ENCODE measurements at regions not wholly inside any gene's neighbourhood (a gene's known extent, or its start where the extent isn't known, plus 50 kb on each side); places are given as distances from the start of the nearest gene placed in this dataset.

- no peak for DNase-seq
- H2AFZ ChIP-seq (ENCODE audit: low read depth) = no peak overlapping the region
- ChIA-PET CTCF (no interaction called here), POLR2A (no interaction called here)
- no peaks in the 10 kb centered on the region for H3K9me2 ChIP-seq
- H3K27ac ChIP-seq (ENCODE audit: low read depth in 2 of 2, low read length in 1 of 2) = peak overlapping the region; percentile 74 to 100; a peak in 3 of 4 replicates
- H4K20me1 ChIP-seq (ENCODE audit: insufficient read depth) = no peaks in the 10 kb centered on the region
- peak overlapping the region; percentile 26; the same call in 1 of the 2 replicates for H3K4me2 ChIP-seq
- peaks cover 0 to 41% of the 10 kb centered on the region in 2 experiments; a peak in 3 of 4 replicates for H3K4me1 ChIP-seq (ENCODE audit: control insufficient read depth in 1 of 2, insufficient read depth in 2 of 2, low read depth in 1 of 2, low read length in 1 of 2)
- peak; percentile 71 for TF ChIP-seq PBX3 (IDR thresholded peaks at IDR 0.05)
- no peak for TF ChIP-seq MXI1 (IDR thresholded peaks at IDR 0.05; ENCODE audit: low read depth, low read length)
- H3K9ac ChIP-seq = peak overlapping the region; percentile 81
- 0% methylated on average over 1 of the region's 1 CpG for WGBS (ENCODE audit: low lambda C conversion rate)
- H3K4me3 ChIP-seq (ENCODE audit: low read depth in 2 of 2, low read length in 1 of 2) = no peak overlapping the region
- no peaks in the 10 kb centered on the region for H3K27me3 ChIP-seq (ENCODE audit: insufficient read depth)
- H3F3A ChIP-seq (replicated peaks; ENCODE audit: insufficient read depth) = peaks cover 63% of the 10 kb centered on the region
- no peaks in the 10 kb centered on the region for H3K79me2 ChIP-seq (ENCODE audit: insufficient read depth)
- no peaks in the 10 kb centered on the region for H3K9me3 ChIP-seq
- H3K36me3 ChIP-seq (replicated peaks in 1 of 2; ENCODE audit: control insufficient read depth in 1 of 2, insufficient read depth in 2 of 2, low read length in 1 of 2) = no peaks in the 10 kb centered on the region
Measured at GRCh38 chr6:105595829-105596228, 192.9 kb upstream of the PREP start.

DNA sequence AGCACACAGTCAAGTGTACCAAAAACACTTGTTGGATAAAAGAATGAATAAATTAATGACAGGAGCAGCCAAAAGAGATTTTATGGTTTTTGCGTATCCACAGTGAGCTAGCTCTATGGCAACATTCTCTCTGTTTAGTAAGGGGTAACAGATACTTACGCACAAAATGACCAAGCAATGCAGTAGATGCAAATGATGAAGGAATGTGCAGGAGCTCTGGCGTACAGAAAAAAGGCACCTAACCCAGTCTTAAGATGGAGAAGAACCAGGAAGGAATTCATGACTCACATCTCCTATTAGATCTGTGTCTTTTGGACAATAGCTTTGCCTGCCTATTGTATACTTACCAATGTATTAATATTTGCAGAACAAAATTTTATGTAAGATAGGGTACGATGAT is 191.9 kb upstream of the PREP start:
- TF ChIP-seq PBX3 (IDR thresholded peaks at IDR 0.05) (peak; percentile 42; the same call in 1 of the 2 replicates), CTCF (IDR thresholded peaks at IDR 0.05) (no peak), EP300 (IDR thresholded peaks at IDR 0.05; ENCODE audit: borderline replicate concordance in 1 of 2, low read depth in 1 of 2, low read length in 1 of 2) (peak in 1 of 2 experiments; percentile 61; a peak in 1 of 4 replicates), YY1 (IDR thresholded peaks at IDR 0.05; ENCODE audit: low read depth) (no peak), JUND (IDR thresholded peaks at IDR 0.05) (peak; percentile 58), NFIC (IDR thresholded peaks at IDR 0.05; ENCODE audit: borderline replicate concordance) (no peak), FOSL2 (IDR thresholded peaks at IDR 0.05; ENCODE audit: borderline replicate concordance, low read depth) (peak; percentile 64; the same call in 1 of the 2 replicates), SIN3A (IDR thresholded peaks at IDR 0.05; ENCODE audit: borderline replicate concordance, low read depth, low read length) (no peak), RXRA (IDR thresholded peaks at IDR 0.05; ENCODE audit: borderline replicate concordance, low read depth) (no peak), ELF1 (IDR thresholded peaks at IDR 0.05) (no peak), TCF12 (IDR thresholded peaks at IDR 0.05) (peak; percentile 66)
- TF ChIP-seq, protein P1, sequence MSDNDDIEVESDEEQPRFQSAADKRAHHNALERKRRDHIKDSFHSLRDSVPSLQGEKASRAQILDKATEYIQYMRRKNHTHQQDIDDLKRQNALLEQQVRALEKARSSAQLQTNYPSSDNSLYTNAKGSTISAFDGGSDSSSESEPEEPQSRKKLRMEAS (IDR thresholded peaks at IDR 0.05; ENCODE audit: low read depth) = no peak; the same call in 1 of the 2 replicates
- TF ChIP-seq, protein P2, sequence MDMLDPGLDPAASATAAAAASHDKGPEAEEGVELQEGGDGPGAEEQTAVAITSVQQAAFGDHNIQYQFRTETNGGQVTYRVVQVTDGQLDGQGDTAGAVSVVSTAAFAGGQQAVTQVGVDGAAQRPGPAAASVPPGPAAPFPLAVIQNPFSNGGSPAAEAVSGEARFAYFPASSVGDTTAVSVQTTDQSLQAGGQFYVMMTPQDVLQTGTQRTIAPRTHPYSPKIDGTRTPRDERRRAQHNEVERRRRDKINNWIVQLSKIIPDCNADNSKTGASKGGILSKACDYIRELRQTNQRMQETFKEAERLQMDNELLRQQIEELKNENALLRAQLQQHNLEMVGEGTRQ (IDR thresholded peaks at IDR 0.05; ENCODE audit: borderline replicate concordance, low read depth, low read length) = no peak
- TF ChIP-seq, protein P3, sequence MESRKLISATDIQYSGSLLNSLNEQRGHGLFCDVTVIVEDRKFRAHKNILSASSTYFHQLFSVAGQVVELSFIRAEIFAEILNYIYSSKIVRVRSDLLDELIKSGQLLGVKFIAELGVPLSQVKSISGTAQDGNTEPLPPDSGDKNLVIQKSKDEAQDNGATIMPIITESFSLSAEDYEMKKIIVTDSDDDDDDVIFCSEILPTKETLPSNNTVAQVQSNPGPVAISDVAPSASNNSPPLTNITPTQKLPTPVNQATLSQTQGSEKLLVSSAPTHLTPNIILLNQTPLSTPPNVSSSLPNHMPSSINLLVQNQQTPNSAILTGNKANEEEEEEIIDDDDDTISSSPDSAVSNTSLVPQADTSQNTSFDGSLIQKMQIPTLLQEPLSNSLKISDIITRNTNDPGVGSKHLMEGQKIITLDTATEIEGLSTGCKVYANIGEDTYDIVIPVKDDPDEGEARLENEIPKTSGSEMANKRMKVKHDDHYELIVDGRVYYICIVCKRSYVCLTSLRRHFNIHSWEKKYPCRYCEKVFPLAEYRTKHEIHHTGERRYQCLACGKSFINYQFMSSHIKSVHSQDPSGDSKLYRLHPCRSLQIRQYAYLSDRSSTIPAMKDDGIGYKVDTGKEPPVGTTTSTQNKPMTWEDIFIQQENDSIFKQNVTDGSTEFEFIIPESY (IDR thresholded peaks at IDR 0.05; ENCODE audit: borderline replicate concordance, low read depth) = no peak
- TF ChIP-seq, protein P4, sequence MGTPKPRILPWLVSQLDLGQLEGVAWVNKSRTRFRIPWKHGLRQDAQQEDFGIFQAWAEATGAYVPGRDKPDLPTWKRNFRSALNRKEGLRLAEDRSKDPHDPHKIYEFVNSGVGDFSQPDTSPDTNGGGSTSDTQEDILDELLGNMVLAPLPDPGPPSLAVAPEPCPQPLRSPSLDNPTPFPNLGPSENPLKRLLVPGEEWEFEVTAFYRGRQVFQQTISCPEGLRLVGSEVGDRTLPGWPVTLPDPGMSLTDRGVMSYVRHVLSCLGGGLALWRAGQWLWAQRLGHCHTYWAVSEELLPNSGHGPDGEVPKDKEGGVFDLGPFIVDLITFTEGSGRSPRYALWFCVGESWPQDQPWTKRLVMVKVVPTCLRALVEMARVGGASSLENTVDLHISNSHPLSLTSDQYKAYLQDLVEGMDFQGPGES (IDR thresholded peaks at IDR 0.05; ENCODE audit: low read depth, low read length) = no peak
- Histone ChIP-seq H3K27me3 (ENCODE audit: insufficient read depth) (no peaks in the 10 kb centered on the region), H3K9me3 (no peaks in the 10 kb centered on the region), H3F3A (replicated peaks; ENCODE audit: insufficient read depth) (peaks cover 61% of the 10 kb centered on the region), H3K9ac (peak overlapping the region; percentile 81), H3K4me3 (ENCODE audit: low read depth in 2 of 2, low read length in 1 of 2) (no peak overlapping the region), H4K20me1 (ENCODE audit: insufficient read depth) (no peaks in the 10 kb centered on the region), H2AFZ (ENCODE audit: low read depth) (no peak overlapping the region), H3K9me2 (no peaks in the 10 kb centered on the region), H3K36me3 (replicated peaks in 1 of 2; ENCODE audit: control insufficient read depth in 1 of 2, insufficient read depth in 2 of 2, low read length in 1 of 2) (no peaks in the 10 kb centered on the region), H3K79me2 (ENCODE audit: insufficient read depth) (no peaks in the 10 kb centered on the region), H3K4me1 (ENCODE audit: control insufficient read depth in 1 of 2, insufficient read depth in 2 of 2, low read depth in 1 of 2, low read length in 1 of 2) (peaks cover 0 to 32% of the 10 kb centered on the region in 2 experiments; a peak in 3 of 4 replicates), H3K4me2 (peak overlapping the region; percentile 56; the same call in 1 of the 2 replicates), H3K27ac (ENCODE audit: low read depth in 2 of 2, low read length in 1 of 2) (peak overlapping the region; percentile 87 to 100; a peak in 3 of 4 replicates)
- CTCF ChIA-PET = no interaction called here
- no peak for DNase-seq
- WGBS (ENCODE audit: low lambda C conversion rate) = 23% methylated on average over 4 of the region's 4 CpGs
- POLR2A ChIA-PET = no interaction called here
